ENCODE measurements at regions not wholly inside any gene's neighbourhood (a gene's known extent, or its start where the extent isn't known, plus 50 kb on each side); places are given as distances from the start of the nearest gene placed in this dataset.

DNA sequence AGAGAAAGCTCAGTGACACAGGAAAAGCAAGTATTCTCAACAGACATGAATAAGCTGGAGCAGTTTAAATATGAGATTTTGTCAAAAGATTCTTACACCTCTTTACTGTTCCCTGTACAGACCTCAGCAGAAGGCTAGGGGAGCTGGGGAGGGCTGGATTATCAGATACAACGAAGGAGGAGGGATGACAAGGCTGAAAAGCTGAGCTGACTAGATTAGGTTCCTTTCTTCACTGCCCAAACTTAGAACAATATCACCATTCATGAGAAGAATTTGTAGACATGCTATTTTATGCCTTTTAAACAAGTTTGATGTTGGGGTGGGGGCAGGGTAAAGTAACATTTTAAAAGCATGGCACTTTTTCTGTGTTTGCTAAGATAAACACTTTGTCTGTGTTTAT, 611.1 kb downstream of the AACS start:
- H4K20me1 ChIP-seq (ENCODE audit: control insufficient read depth, insufficient read depth, insufficient read length) = no peaks in the 10 kb centered on the region
- no peak overlapping the region for H3T11ph ChIP-seq (ENCODE audit: low read length)
- H3K27me3 ChIP-seq (ENCODE audit: insufficient read depth, low read length) = no peaks in the 10 kb centered on the region
- H2BK120ac ChIP-seq (ENCODE audit: low read depth, low read length, poor library complexity, severe bottlenecking) = no peak overlapping the region
- H3K4me2 ChIP-seq (ENCODE audit: insufficient read depth, insufficient read length, low read length) = no peak overlapping the region
- H3K14ac ChIP-seq (ENCODE audit: insufficient read depth, low read length) = no peak overlapping the region
- no peak overlapping the region for H3K27ac Mint-ChIP-seq
- no peak overlapping the region for H4K8ac ChIP-seq (replicated peaks; ENCODE audit: insufficient read length, low read depth, low read length)
- H3K27me3 Mint-ChIP-seq (ENCODE audit: low read depth) = peaks cover 5% of the 10 kb centered on the region
- H3K4me3 Mint-ChIP-seq = no peak overlapping the region
- H2BK12ac ChIP-seq (ENCODE audit: insufficient read length, low read depth, low read length) = no peak overlapping the region
- H3K36me3 Mint-ChIP-seq (ENCODE audit: insufficient read depth in 1 of 3, low read depth in 3 of 3) = no peaks in the 10 kb centered on the region
- H3K9me3 Mint-ChIP-seq = no peaks in the 10 kb centered on the region
- WGBS (ENCODE audit: extremely low coverage, insufficient read length, low lambda C conversion rate) = no CpG with 5 or more reads among the region's 1 CpG
- H2BK20ac ChIP-seq (ENCODE audit: low read depth, low read length, poor library complexity, severe bottlenecking) = no peak overlapping the region
- no peak for DNase-seq
- H4K91ac ChIP-seq (ENCODE audit: insufficient read length, low read depth, low read length) = no peak overlapping the region
- H3K4me1 Mint-ChIP-seq = no peaks in the 10 kb centered on the region
- H3K9ac ChIP-seq (ENCODE audit: extremely low read depth, insufficient read length, low read length) = no peak overlapping the region
- H3K4ac ChIP-seq (ENCODE audit: low read depth, low read length) = no peak overlapping the region
- H3K9me3 ChIP-seq (ENCODE audit: control insufficient read depth, low read depth, low read length) = no peaks in the 10 kb centered on the region
- H3K4me1 ChIP-seq (ENCODE audit: insufficient read depth, low read length) = no peaks in the 10 kb centered on the region
- H2BK15ac ChIP-seq (ENCODE audit: low read depth, low read length) = no peak overlapping the region
- H2AK5ac ChIP-seq (ENCODE audit: insufficient read length, low read length) = no peak overlapping the region
- no peak overlapping the region for H3K23ac ChIP-seq (ENCODE audit: insufficient read length, low read depth, low read length)
- no peaks in the 10 kb centered on the region for H3K79me1 ChIP-seq (ENCODE audit: insufficient read depth, low read depth, low read length, poor library complexity, severe bottlenecking)
- no peak overlapping the region for H3K56ac ChIP-seq (ENCODE audit: insufficient read length, low read depth, low read length)
- TF ChIP-seq, protein P1, sequence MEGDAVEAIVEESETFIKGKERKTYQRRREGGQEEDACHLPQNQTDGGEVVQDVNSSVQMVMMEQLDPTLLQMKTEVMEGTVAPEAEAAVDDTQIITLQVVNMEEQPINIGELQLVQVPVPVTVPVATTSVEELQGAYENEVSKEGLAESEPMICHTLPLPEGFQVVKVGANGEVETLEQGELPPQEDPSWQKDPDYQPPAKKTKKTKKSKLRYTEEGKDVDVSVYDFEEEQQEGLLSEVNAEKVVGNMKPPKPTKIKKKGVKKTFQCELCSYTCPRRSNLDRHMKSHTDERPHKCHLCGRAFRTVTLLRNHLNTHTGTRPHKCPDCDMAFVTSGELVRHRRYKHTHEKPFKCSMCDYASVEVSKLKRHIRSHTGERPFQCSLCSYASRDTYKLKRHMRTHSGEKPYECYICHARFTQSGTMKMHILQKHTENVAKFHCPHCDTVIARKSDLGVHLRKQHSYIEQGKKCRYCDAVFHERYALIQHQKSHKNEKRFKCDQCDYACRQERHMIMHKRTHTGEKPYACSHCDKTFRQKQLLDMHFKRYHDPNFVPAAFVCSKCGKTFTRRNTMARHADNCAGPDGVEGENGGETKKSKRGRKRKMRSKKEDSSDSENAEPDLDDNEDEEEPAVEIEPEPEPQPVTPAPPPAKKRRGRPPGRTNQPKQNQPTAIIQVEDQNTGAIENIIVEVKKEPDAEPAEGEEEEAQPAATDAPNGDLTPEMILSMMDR (conservative IDR thresholded peaks at IDR 0.05) = no peak
- no peak overlapping the region for H3K27ac ChIP-seq (ENCODE audit: insufficient read length, low read depth, low read length)
- no peaks in the 10 kb centered on the region for H3K23me2 ChIP-seq (ENCODE audit: insufficient read length, low read depth, low read length, poor library complexity, severe bottlenecking)
- no peak overlapping the region for H2BK5ac ChIP-seq (ENCODE audit: insufficient read length, low read length)
- no peak overlapping the region for H3K18ac ChIP-seq (ENCODE audit: insufficient read length, low read depth, low read length)
- no peak overlapping the region for H2AFZ ChIP-seq (ENCODE audit: low read length)
- no peaks in the 10 kb centered on the region for H3K79me2 ChIP-seq (ENCODE audit: insufficient read depth, low read length)
- H4K5ac ChIP-seq (ENCODE audit: insufficient read length, low read depth, low read length) = no peak overlapping the region

All from H9 (cell line).